Kidney glomerular epithelial cell (primary cell): ENCODE measurements at regions not wholly inside any gene's neighbourhood (a gene's known extent, or its start where the extent isn't known, plus 50 kb on each side); places are given as distances from the start of the nearest gene placed in this dataset.

Experiments used
- DNase-seq: peaks from one replicate; lab custom pipeline; 2025; lab: John Stamatoyannopoulos, UW

DNA sequence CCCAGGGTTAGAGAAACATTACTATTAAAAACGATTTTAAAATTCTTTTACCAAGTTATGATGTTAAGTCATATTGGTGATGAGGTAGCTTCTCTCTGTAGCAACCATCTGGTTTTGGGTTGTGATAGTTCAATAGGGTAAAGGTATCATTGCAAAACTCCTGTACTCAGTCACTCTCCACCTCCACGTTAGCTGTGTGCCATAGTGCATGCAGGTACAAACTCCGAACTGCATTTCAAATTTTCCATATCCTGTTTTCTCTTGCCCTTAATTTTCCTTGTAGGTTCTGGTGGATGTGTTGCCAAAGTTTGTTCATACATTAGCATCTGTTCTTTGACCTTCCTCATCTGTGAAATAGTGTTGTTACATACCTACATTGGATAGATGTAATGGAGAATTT, 53.1 kb upstream of the ARRDC3 start:
- DNase-seq, result no peak

DNA sequence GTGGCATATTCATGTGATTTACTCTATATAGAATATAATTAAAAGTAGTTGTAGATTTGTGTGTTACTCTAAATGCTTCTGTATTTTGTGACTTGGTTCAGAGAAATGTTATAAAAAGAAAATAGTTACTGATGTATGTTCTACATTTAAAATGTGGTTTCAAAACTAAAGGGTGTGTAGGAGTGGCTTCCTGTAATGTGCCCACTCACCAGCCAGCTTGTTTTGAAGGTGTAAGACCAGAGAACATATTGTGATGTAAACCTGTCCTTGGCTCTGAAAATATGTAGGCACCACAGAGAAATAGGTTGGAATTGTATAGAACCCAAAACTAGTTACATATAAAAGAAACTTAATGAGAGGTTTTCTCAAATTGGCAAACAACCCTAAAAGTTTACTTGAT, 51.2 kb upstream of the ARRDC3 start:
- DNase-seq, result no peak

DNA sequence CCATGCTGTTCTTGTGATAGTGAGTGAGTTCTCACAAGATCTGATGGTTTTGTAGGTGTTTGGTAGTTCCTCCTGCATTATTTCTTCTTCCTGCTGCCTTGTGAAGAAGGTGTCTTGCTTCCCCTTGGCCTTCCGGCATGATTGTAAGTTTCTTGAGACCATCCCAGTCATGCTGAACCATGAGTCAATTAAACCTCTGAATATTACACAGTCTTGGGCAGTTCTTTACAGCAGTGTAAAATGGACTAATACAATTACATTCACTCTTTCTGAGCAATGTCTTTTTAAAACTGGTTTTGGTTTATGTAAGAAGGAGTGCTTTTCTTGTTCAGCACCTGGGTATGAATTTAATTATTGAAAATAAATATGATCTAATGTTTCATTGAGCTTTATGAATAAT, 50.7 kb upstream of the ARRDC3 start:
- DNase-seq, result no peak
